OCI-LY3 (cell line): ENCODE measurements at regions not wholly inside any gene's neighbourhood (a gene's known extent, or its start where the extent isn't known, plus 50 kb on each side); places are given as distances from the start of the nearest gene placed in this dataset.

Experiments
- H2AFZ ChIP-seq: fragments of 200-600, 300-600 bp; shearing (Covaris generic); 2 replicates; pipeline ENCODE4 v1.6.0; 2014; ENCODE audit warnings: antibody characterized with exemption, low read depth, low read length
- H3K27ac ChIP-seq: fragments of 200-600, 300-600 bp; sonication (generic); 2 replicates; pipeline ENCODE4 v1.5.1; 2014; ENCODE audit warnings: mild to moderate bottlenecking, low read length, moderate library complexity, mixed read lengths
- H3K27me3 ChIP-seq: fragments of 200-600, 300-600 bp; sonication (generic); 2 replicates; pipeline ENCODE4 v1.6.1; 2014; ENCODE audit warnings: low read depth, low read length, mixed read lengths
- H3K36me3 ChIP-seq: fragments of 200-600, 300-600 bp; sonication (generic); replicated peaks from 2 replicates; pipeline ENCODE3; 2014; ENCODE audit warnings: low read depth, low read length, mixed read lengths
- H3K4me1 ChIP-seq: fragments of 300-600, 200-600 bp; sonication (generic); 2 replicates; pipeline ENCODE4 v1.6.1; 2014; ENCODE audit warnings: low read length, mixed read lengths
- H3K4me2 ChIP-seq: fragments of 200-600, 300-600 bp; sonication (generic); 2 replicates; pipeline ENCODE4 v1.6.1; 2014; ENCODE audit warnings: low read length, mixed read lengths
- H3K4me3 ChIP-seq: fragments of 300-600, 200-600 bp; sonication (generic); 2 replicates; pipeline ENCODE4 v1.5.1; 2014; ENCODE audit warnings: antibody characterized with exemption, mild to moderate bottlenecking, low read length, moderate library complexity
- H3K79me2 ChIP-seq: fragments of 300-600, 200-600 bp; shearing (Covaris generic); 2 replicates; pipeline ENCODE4 v1.6.1; 2014; ENCODE audit warnings: mild to moderate bottlenecking, low read length, mixed read lengths
- H3K9ac ChIP-seq: fragments of 300-600, 200-600 bp; shearing (Covaris generic); 2 replicates; pipeline ENCODE4 v1.6.0; 2014; ENCODE audit warnings: mild to moderate bottlenecking, low read length, moderate library complexity
- H3K9me3 ChIP-seq: fragments of 200-600, 300-600 bp; shearing (Covaris generic); 2 replicates; pipeline ENCODE4 v1.6.1; 2014; ENCODE audit warnings: low read length, mixed read lengths; ENCODE audit not compliant: insufficient read depth
- H4K20me1 ChIP-seq: fragments of 200-600, 300-600 bp; sonication (generic); 2 replicates; pipeline ENCODE4 v1.6.1; 2016; ENCODE audit warnings: low read length, mixed read lengths; ENCODE audit not compliant: insufficient read depth
- CTCF ChIP-seq: fragments of 200-600, 300-600 bp; sonication (generic); IDR thresholded peaks from 2 replicates; pipeline ENCODE4 v1.5.1; 2014; ENCODE audit warnings: antibody characterized with exemption, low read length, low read depth
- EZH2phosphoT487 ChIP-seq: fragments of 200-600 bp; shearing (Covaris generic); IDR thresholded peaks from 2 replicates; pipeline ENCODE4 v1.6.1; 2018; ENCODE audit warnings: antibody characterized with exemption, mixed run types, low read depth

- Histone ChIP-seq H2AFZ (no peak overlapping the region), H4K20me1 (no peaks in the 10 kb centered on the region), H3K9me3 (peaks cover 14% of the 10 kb centered on the region; the same call in 1 of the 2 replicates), H3K4me3 (no peak overlapping the region), H3K36me3 (no peaks in the 10 kb centered on the region), H3K9ac (no peak overlapping the region), H3K4me2 (no peak overlapping the region), H3K27ac (no peak overlapping the region), H3K79me2 (no peaks in the 10 kb centered on the region), H3K27me3 (no peaks in the 10 kb centered on the region), H3K4me1 (no peaks in the 10 kb centered on the region)
- TF ChIP-seq CTCF (no peak), EZH2phosphoT487 (no peak)
These were observed 1087.8 kb upstream of the TMEM132C start for GRCh38 chr12:127179176-127179575.

DNA sequence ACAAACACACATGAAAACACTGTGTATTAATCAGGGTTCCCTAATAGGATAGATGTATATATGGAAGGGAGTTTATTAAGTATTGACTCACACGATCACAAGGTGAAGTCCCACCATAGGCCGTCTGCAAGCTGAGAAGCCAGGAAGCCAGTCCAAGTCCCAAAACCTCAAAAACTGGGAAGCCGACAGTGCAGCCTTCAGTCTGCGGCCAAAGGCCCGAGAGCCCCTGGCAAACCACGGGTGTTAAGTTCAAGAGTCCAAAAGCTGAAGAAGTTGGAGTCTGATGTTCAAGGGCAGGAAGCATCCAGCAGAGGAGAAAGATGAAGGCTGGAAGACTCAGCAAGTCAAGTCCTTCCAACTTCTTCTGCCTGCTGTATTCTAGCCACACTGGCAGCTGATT lies 1085.0 kb upstream of the TMEM132C start:
- Histone ChIP-seq H3K9me3 (peaks cover 7% of the 10 kb centered on the region; the same call in 1 of the 2 replicates), H3K27ac (no peak overlapping the region), H3K27me3 (no peaks in the 10 kb centered on the region), H2AFZ (no peak overlapping the region), H4K20me1 (no peaks in the 10 kb centered on the region), H3K4me3 (no peak overlapping the region), H3K79me2 (no peaks in the 10 kb centered on the region), H3K4me1 (no peaks in the 10 kb centered on the region), H3K9ac (no peak overlapping the region), H3K36me3 (no peaks in the 10 kb centered on the region), H3K4me2 (no peak overlapping the region)
- TF ChIP-seq CTCF: no peak

DNA sequence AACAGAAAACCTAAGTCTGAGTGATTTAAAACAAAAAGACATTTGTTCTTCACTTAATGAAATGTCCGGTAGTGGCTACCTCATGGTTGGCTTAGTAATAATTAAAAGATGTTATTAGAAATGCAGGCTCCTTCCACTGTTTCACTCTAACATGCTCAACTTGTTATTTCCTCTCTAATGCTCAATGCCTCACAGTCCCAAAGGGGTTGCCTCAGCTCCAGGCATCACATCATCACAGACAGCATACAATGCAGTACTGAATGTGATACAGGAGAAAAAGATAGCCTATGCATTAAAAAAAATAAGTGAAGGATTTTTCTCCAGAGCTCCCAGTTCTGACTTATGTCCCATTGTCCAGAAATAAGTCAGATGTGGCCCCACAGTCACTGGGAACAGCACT lies 1077.0 kb upstream of the TMEM132C start:
- H3K4me3 ChIP-seq: no peak overlapping the region
- H3K36me3 ChIP-seq: no peaks in the 10 kb centered on the region
- no peak overlapping the region for H3K4me2 ChIP-seq
- H3K27me3 ChIP-seq: no peaks in the 10 kb centered on the region
- no peak overlapping the region for H3K27ac ChIP-seq
- H3K4me1 ChIP-seq: no peaks in the 10 kb centered on the region
- H4K20me1 ChIP-seq: no peaks in the 10 kb centered on the region
- H3K9me3 ChIP-seq: no peaks in the 10 kb centered on the region
- no peak overlapping the region for H2AFZ ChIP-seq
- TF ChIP-seq EZH2phosphoT487 (no peak), CTCF (no peak)
- no peaks in the 10 kb centered on the region for H3K79me2 ChIP-seq
- H3K9ac ChIP-seq: no peak overlapping the region

DNA sequence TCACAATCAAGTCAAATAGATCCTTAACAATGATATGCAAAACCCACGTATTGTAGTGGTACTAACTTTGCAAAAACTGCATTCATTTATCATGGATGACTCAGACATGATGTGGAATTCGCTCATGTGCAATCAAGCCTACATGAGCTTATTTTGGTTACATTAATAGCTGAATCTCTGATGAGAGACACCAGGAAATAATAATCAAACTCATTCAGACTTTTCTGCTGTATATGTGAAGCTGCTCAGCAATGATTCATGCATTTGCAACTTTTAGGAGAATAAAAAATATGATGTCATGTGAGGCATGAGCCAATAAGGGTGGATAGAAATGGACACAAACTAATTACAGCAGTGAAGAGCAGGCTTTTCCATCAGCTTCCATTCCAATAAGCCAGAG lies 1075.8 kb upstream of the TMEM132C start:
- H3K4me2 ChIP-seq: no peak overlapping the region
- H3K4me3 ChIP-seq: no peak overlapping the region
- no peaks in the 10 kb centered on the region for H4K20me1 ChIP-seq
- H3K4me1 ChIP-seq: no peaks in the 10 kb centered on the region
- H3K79me2 ChIP-seq: no peaks in the 10 kb centered on the region
- TF ChIP-seq CTCF (no peak), EZH2phosphoT487 (no peak)
- no peaks in the 10 kb centered on the region for H3K36me3 ChIP-seq
- H3K9me3 ChIP-seq: no peaks in the 10 kb centered on the region
- H3K27me3 ChIP-seq: no peaks in the 10 kb centered on the region
- no peak overlapping the region for H3K27ac ChIP-seq
- no peak overlapping the region for H3K9ac ChIP-seq
- H2AFZ ChIP-seq: no peak overlapping the region
